Thyroid gland (tissue), 4 donors: ENCODE measurements at regions not wholly inside any gene's neighbourhood (a gene's known extent, or its start where the extent isn't known, plus 50 kb on each side); places are given as distances from the start of the nearest gene placed in this dataset.

Experiments used
- POLR2A ChIP-seq, 2 donors: fragments of 450-650 bp; IDR thresholded peaks; one replicate each; pipeline ENCODE4 v1.6.1; 2017; ENCODE audit warnings: antibody characterized with exemption in 2 of 2, mild to moderate bottlenecking in 2 of 2, moderate library complexity in 1 of 2
- TF ChIP-seq, protein P1 (sequence below), 6 experiments: fragments of 200-600 bp in 3 of 6; fragments of 450-650 bp in 3 of 6; sonication (generic) in 3 of 6; IDR thresholded peaks; one replicate each; pipeline ENCODE4 v1.5.1; 2016 to 2019; ENCODE audit warnings: antibody characterized with exemption in 6 of 6, mild to moderate bottlenecking in 2 of 6, inconsistent platforms in 1 of 6, moderate library complexity in 1 of 6

DNA sequence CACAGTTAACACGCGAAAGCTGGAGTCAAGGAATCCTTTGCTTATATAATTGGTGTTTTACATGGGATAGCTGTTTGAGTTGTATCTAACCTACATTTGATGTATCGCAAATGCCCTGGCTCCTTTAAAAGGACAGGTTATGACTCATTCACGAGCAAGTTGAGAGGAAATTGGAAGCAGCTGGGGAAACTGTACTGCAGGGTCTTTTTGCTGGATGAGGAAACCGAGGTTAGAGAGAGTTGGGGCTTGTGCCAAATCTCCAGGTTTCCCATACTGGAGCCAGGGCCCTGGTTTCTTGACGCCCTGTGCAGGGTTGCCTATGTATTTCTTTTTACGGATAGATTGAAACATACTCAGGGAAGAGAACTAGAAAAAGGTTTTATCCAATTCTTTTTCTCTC, 60.0 kb upstream of the SPTBN1 start:
- TF ChIP-seq, protein P1, sequence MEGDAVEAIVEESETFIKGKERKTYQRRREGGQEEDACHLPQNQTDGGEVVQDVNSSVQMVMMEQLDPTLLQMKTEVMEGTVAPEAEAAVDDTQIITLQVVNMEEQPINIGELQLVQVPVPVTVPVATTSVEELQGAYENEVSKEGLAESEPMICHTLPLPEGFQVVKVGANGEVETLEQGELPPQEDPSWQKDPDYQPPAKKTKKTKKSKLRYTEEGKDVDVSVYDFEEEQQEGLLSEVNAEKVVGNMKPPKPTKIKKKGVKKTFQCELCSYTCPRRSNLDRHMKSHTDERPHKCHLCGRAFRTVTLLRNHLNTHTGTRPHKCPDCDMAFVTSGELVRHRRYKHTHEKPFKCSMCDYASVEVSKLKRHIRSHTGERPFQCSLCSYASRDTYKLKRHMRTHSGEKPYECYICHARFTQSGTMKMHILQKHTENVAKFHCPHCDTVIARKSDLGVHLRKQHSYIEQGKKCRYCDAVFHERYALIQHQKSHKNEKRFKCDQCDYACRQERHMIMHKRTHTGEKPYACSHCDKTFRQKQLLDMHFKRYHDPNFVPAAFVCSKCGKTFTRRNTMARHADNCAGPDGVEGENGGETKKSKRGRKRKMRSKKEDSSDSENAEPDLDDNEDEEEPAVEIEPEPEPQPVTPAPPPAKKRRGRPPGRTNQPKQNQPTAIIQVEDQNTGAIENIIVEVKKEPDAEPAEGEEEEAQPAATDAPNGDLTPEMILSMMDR (IDR thresholded peaks at IDR 0.05): no peak
- no peak for TF ChIP-seq POLR2A (IDR thresholded peaks at IDR 0.05)
